ENCODE measurements at regions not wholly inside any gene's neighbourhood (a gene's known extent, or its start where the extent isn't known, plus 50 kb on each side); places are given as distances from the start of the nearest gene placed in this dataset.

GRCh38 chr10:35731828-35732227 is 89.7 kb upstream of the FZD8 start:
- H3K4me3 ChIP-seq (ENCODE audit: low read length): no peak overlapping the region
- no peak overlapping the region for H3K9ac ChIP-seq (ENCODE audit: low read length)
- no peaks in the 10 kb centered on the region for H3K36me3 ChIP-seq (ENCODE audit: control insufficient read depth, insufficient read depth, low read length)
- H3K27ac ChIP-seq (ENCODE audit: low read depth, low read length): no peak overlapping the region
- peaks cover 4% of the 10 kb centered on the region for H3K4me1 ChIP-seq (ENCODE audit: control insufficient read depth, insufficient read depth, low read length)
- no peaks in the 10 kb centered on the region for H3K27me3 ChIP-seq (ENCODE audit: control insufficient read depth, insufficient read depth, low read length)

GRCh38 chr10:35728341-35728740 is 86.2 kb upstream of the FZD8 start:
- peaks cover 10% of the 10 kb centered on the region for H3K4me1 ChIP-seq (ENCODE audit: control insufficient read depth, insufficient read depth, low read length)
- no peak overlapping the region for H3K4me3 ChIP-seq (ENCODE audit: low read length)

GRCh38 chr10:35726846-35727245 is 84.8 kb upstream of the FZD8 start:
- H3K9ac ChIP-seq (ENCODE audit: low read length): no peak overlapping the region
- no peak overlapping the region for H3K27ac ChIP-seq (ENCODE audit: low read depth, low read length)
- H3K4me3 ChIP-seq (ENCODE audit: low read length): no peak overlapping the region
- H3K4me1 ChIP-seq (ENCODE audit: control insufficient read depth, insufficient read depth, low read length): peaks cover 10% of the 10 kb centered on the region
- no peaks in the 10 kb centered on the region for H3K36me3 ChIP-seq (ENCODE audit: control insufficient read depth, insufficient read depth, low read length)
- H3K27me3 ChIP-seq (ENCODE audit: control insufficient read depth, insufficient read depth, low read length): no peaks in the 10 kb centered on the region

More at GRCh38 chr10:35728341-35728740, 86.2 kb upstream of the FZD8 start:
- Histone ChIP-seq H3K27ac (ENCODE audit: low read depth, low read length) (no peak overlapping the region), H3K27me3 (ENCODE audit: control insufficient read depth, insufficient read depth, low read length) (no peaks in the 10 kb centered on the region), H3K9ac (ENCODE audit: low read length) (no peak overlapping the region), H3K36me3 (ENCODE audit: control insufficient read depth, insufficient read depth, low read length) (no peaks in the 10 kb centered on the region)

- no peaks in the 10 kb centered on the region for H3K36me3 ChIP-seq (ENCODE audit: control insufficient read depth, insufficient read depth, low read length)
- no peak overlapping the region for H3K27ac ChIP-seq (ENCODE audit: low read depth, low read length)
- no peak overlapping the region for H3K4me3 ChIP-seq (ENCODE audit: low read length)
- H3K4me1 ChIP-seq (ENCODE audit: control insufficient read depth, insufficient read depth, low read length): peaks cover 10% of the 10 kb centered on the region
- no peaks in the 10 kb centered on the region for H3K27me3 ChIP-seq (ENCODE audit: control insufficient read depth, insufficient read depth, low read length)
- no peak overlapping the region for H3K9ac ChIP-seq (ENCODE audit: low read length)
Observed at GRCh38 chr10:35723992-35724391, 81.9 kb upstream of the FZD8 start.

- no peaks in the 10 kb centered on the region for H3K36me3 ChIP-seq (ENCODE audit: control insufficient read depth, insufficient read depth, low read length)
- no peak overlapping the region for H3K27ac ChIP-seq (ENCODE audit: low read depth, low read length)
- no peak overlapping the region for H3K4me3 ChIP-seq (ENCODE audit: low read length)
- H3K27me3 ChIP-seq (ENCODE audit: control insufficient read depth, insufficient read depth, low read length): no peaks in the 10 kb centered on the region
- H3K4me1 ChIP-seq (ENCODE audit: control insufficient read depth, insufficient read depth, low read length): peaks cover 10% of the 10 kb centered on the region
- H3K9ac ChIP-seq (ENCODE audit: low read length): no peak overlapping the region
Observed at GRCh38 chr10:35723059-35723458, 81.0 kb upstream of the FZD8 start.

GRCh38 chr10:35722636-35723035 is 80.5 kb upstream of the FZD8 start:
- Histone ChIP-seq H3K9ac (ENCODE audit: low read length) (no peak overlapping the region), H3K4me1 (ENCODE audit: control insufficient read depth, insufficient read depth, low read length) (peaks cover 9% of the 10 kb centered on the region), H3K27ac (ENCODE audit: low read depth, low read length) (no peak overlapping the region), H3K27me3 (ENCODE audit: control insufficient read depth, insufficient read depth, low read length) (no peaks in the 10 kb centered on the region), H3K36me3 (ENCODE audit: control insufficient read depth, insufficient read depth, low read length) (no peaks in the 10 kb centered on the region), H3K4me3 (ENCODE audit: low read length) (no peak overlapping the region)

GRCh38 chr10:35722226-35722625 is 80.1 kb upstream of the FZD8 start:
- Histone ChIP-seq H3K4me1 (ENCODE audit: control insufficient read depth, insufficient read depth, low read length) (peaks cover 8% of the 10 kb centered on the region), H3K36me3 (ENCODE audit: control insufficient read depth, insufficient read depth, low read length) (no peaks in the 10 kb centered on the region), H3K4me3 (ENCODE audit: low read length) (no peak overlapping the region), H3K27me3 (ENCODE audit: control insufficient read depth, insufficient read depth, low read length) (no peaks in the 10 kb centered on the region), H3K9ac (ENCODE audit: low read length) (no peak overlapping the region), H3K27ac (ENCODE audit: low read depth, low read length) (no peak overlapping the region)

- H3K27ac ChIP-seq (ENCODE audit: low read depth, low read length): no peak overlapping the region
- H3K9ac ChIP-seq (ENCODE audit: low read length): no peak overlapping the region
- H3K4me3 ChIP-seq (ENCODE audit: low read length): no peak overlapping the region
- no peaks in the 10 kb centered on the region for H3K4me1 ChIP-seq (ENCODE audit: control insufficient read depth, insufficient read depth, low read length)
- no peaks in the 10 kb centered on the region for H3K36me3 ChIP-seq (ENCODE audit: control insufficient read depth, insufficient read depth, low read length)
- no peaks in the 10 kb centered on the region for H3K27me3 ChIP-seq (ENCODE audit: control insufficient read depth, insufficient read depth, low read length)
Observed at GRCh38 chr10:35720366-35720765, 78.3 kb upstream of the FZD8 start.

- Histone ChIP-seq H3K27ac (ENCODE audit: low read depth, low read length) (no peak overlapping the region), H3K9ac (ENCODE audit: low read length) (no peak overlapping the region), H3K4me1 (ENCODE audit: control insufficient read depth, insufficient read depth, low read length) (no peaks in the 10 kb centered on the region), H3K36me3 (ENCODE audit: control insufficient read depth, insufficient read depth, low read length) (no peaks in the 10 kb centered on the region), H3K27me3 (ENCODE audit: control insufficient read depth, insufficient read depth, low read length) (no peaks in the 10 kb centered on the region), H3K4me3 (ENCODE audit: low read length) (no peak overlapping the region)
Observed at GRCh38 chr10:35716776-35717175, 74.7 kb upstream of the FZD8 start.

- no peak overlapping the region for H3K27ac ChIP-seq (ENCODE audit: low read depth, low read length)
- H3K27me3 ChIP-seq (ENCODE audit: control insufficient read depth, insufficient read depth, low read length): no peaks in the 10 kb centered on the region
- H3K9ac ChIP-seq (ENCODE audit: low read length): no peak overlapping the region
- H3K36me3 ChIP-seq (ENCODE audit: control insufficient read depth, insufficient read depth, low read length): no peaks in the 10 kb centered on the region
- no peaks in the 10 kb centered on the region for H3K4me1 ChIP-seq (ENCODE audit: control insufficient read depth, insufficient read depth, low read length)
- H3K4me3 ChIP-seq (ENCODE audit: low read length): no peak overlapping the region
Observed at GRCh38 chr10:35712486-35712885, 70.4 kb upstream of the FZD8 start.

- Histone ChIP-seq H3K9ac (ENCODE audit: low read length) (no peak overlapping the region), H3K4me3 (ENCODE audit: low read length) (no peak overlapping the region), H3K36me3 (ENCODE audit: control insufficient read depth, insufficient read depth, low read length) (no peaks in the 10 kb centered on the region), H3K27me3 (ENCODE audit: control insufficient read depth, insufficient read depth, low read length) (no peaks in the 10 kb centered on the region), H3K4me1 (ENCODE audit: control insufficient read depth, insufficient read depth, low read length) (no peaks in the 10 kb centered on the region), H3K27ac (ENCODE audit: low read depth, low read length) (no peak overlapping the region)
Observed at GRCh38 chr10:35711615-35712411, 69.7 kb upstream of the FZD8 start.

GRCh38 chr10:35707642-35708425 is 65.7 kb upstream of the FZD8 start:
- H3K4me3 ChIP-seq (ENCODE audit: low read length): no peak overlapping the region
- no peaks in the 10 kb centered on the region for H3K27me3 ChIP-seq (ENCODE audit: control insufficient read depth, insufficient read depth, low read length)
- H3K4me1 ChIP-seq (ENCODE audit: control insufficient read depth, insufficient read depth, low read length): no peaks in the 10 kb centered on the region
- no peak overlapping the region for H3K9ac ChIP-seq (ENCODE audit: low read length)
- H3K27ac ChIP-seq (ENCODE audit: low read depth, low read length): no peak overlapping the region
- no peaks in the 10 kb centered on the region for H3K36me3 ChIP-seq (ENCODE audit: control insufficient read depth, insufficient read depth, low read length)

Measured in rectal smooth muscle tissue (tissue), 1 donor.